Stomach (tissue), 4 donors: ENCODE measurements at regions not wholly inside any gene's neighbourhood (a gene's known extent, or its start where the extent isn't known, plus 50 kb on each side); places are given as distances from the start of the nearest gene placed in this dataset.

Experiments used
- EP300 ChIP-seq: sonication (generic); formaldehyde crosslinking; IDR thresholded peaks from one replicate; pipeline ENCODE4 v1.6.1; 2017; ENCODE audit warnings: antibody characterized with exemption
- POLR2A ChIP-seq, 4 donors: fragments of 450-650 bp; IDR thresholded peaks; one replicate each; pipeline ENCODE4 v1.6.1; 2016; ENCODE audit warnings: antibody characterized with exemption in 4 of 4, control low read depth in 2 of 4, mild to moderate bottlenecking in 1 of 4, moderate library complexity in 1 of 4
- TF ChIP-seq, protein P1 (sequence below), 7 experiments: fragments of 450-650 bp in 4 of 7; fragments of 200-600 bp in 3 of 7; sonication (generic) in 3 of 7; IDR thresholded peaks; one replicate each; pipeline ENCODE4 v1.5.1; 2016 to 2019; ENCODE audit warnings: antibody characterized with exemption in 7 of 7, control low read depth in 2 of 7, mild to moderate bottlenecking in 1 of 7

DNA sequence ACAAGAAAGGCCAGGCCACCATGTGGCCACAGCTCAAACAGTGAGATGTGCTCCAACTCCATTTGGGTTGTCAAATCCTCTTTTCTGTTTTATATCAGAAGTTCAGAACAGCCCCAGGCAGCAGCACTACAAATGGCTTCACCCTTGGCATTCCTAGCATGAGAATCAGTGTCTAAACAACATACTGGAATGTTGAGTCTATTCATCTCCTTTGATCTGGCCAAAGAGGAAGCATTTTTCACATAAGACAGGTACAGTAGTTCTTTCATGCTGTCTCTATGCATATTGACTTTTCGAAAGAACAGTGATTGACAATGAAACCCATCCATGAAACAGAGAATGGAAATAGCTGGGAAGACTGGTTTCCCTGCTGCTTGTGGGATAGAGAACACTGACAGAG, 289.5 kb downstream of the USP46 start:
- TF ChIP-seq, protein P1, sequence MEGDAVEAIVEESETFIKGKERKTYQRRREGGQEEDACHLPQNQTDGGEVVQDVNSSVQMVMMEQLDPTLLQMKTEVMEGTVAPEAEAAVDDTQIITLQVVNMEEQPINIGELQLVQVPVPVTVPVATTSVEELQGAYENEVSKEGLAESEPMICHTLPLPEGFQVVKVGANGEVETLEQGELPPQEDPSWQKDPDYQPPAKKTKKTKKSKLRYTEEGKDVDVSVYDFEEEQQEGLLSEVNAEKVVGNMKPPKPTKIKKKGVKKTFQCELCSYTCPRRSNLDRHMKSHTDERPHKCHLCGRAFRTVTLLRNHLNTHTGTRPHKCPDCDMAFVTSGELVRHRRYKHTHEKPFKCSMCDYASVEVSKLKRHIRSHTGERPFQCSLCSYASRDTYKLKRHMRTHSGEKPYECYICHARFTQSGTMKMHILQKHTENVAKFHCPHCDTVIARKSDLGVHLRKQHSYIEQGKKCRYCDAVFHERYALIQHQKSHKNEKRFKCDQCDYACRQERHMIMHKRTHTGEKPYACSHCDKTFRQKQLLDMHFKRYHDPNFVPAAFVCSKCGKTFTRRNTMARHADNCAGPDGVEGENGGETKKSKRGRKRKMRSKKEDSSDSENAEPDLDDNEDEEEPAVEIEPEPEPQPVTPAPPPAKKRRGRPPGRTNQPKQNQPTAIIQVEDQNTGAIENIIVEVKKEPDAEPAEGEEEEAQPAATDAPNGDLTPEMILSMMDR (IDR thresholded peaks at IDR 0.05), result no peak
- TF ChIP-seq EP300 (no peak), POLR2A (IDR thresholded peaks at IDR 0.05) (no peak)
